SK-N-SH treated with all-trans-retinoic acid at 6 μM for 48 hours (cell line): ENCODE measurements at regions not wholly inside any gene's neighbourhood (a gene's known extent, or its start where the extent isn't known, plus 50 kb on each side); places are given as distances from the start of the nearest gene placed in this dataset.

ENCODE experiments used
- ISL1 ChIP-seq: fragments of 250-450 bp; sonication (Bioruptor Pico); IDR thresholded peaks from 2 replicates; pipeline ENCODE4 v2.1.2; 2022; ENCODE audit warnings: mild to moderate bottlenecking, moderate library complexity
- TCF4 ChIP-seq: fragments of 250-450 bp; sonication (Bioruptor Pico); IDR thresholded peaks from 2 replicates; pipeline ENCODE4 v1.8.0; 2021; ENCODE audit warnings: mild to moderate bottlenecking, moderate library complexity, borderline replicate concordance
- TOX ChIP-seq: fragments of 250-450 bp; sonication (Bioruptor Pico); IDR thresholded peaks from 2 replicates; pipeline ENCODE4 v1.8.0; 2021; ENCODE audit warnings: mild to moderate bottlenecking, moderate library complexity, borderline replicate concordance
- ZFP30 ChIP-seq: fragments of 450-650 bp; formaldehyde crosslinking; IDR thresholded peaks from 2 replicates; pipeline ENCODE4 v1.5.0; 2022; ENCODE audit warnings: mild to moderate bottlenecking, moderate library complexity
- TF ChIP-seq, protein P1 (sequence below): fragments of 250-450 bp; sonication (Bioruptor Pico); IDR thresholded peaks from 2 replicates; pipeline ENCODE4 v1.5.1; 2020; ENCODE audit warnings: low read depth, mild to moderate bottlenecking, moderate library complexity
- TF ChIP-seq, protein P2 (sequence below): fragments of 250-450 bp; sonication (Bioruptor Pico); IDR thresholded peaks from 2 replicates; pipeline ENCODE4 v1.8.0; 2021; ENCODE audit warnings: low read depth, mild to moderate bottlenecking, moderate library complexity, borderline replicate concordance
- TF ChIP-seq, protein P3 (sequence below): fragments of 250-450 bp; sonication (Bioruptor Pico); IDR thresholded peaks from 2 replicates; pipeline ENCODE4 v1.5.1; 2021; ENCODE audit warnings: mild to moderate bottlenecking, moderate library complexity

DNA sequence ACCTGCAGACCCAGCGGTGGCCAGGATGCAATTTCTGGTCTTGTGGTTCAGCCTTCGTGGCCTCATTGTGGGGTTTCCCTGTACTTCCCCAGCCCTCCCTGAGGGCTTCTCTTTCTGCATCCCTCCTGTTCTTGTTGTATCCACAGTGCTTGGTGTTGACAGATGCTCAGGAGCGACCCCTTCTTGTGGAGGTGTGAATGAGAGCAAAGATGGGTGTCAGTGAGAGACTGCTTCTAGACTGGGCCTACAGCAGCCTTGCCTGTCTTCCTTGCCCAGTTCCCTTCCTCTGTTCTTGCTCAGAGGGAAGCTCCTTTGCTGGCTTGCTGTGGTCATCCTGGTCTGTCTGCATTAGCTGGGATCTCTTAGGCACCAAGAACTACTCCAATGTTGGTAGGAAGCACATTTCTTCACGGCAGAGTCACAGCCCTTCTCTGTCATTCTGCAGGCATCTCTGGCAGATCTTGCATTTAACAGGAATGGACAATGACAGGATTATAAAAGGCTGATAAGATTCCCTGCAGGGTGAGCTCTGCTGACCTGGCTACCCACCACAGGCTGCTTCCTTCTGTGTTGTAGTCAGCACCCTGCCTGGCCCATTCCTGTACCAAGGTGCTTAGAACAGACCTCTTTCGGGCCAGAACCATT, 317.8 kb upstream of the C2CD4B start:
- TF ChIP-seq, protein P1, sequence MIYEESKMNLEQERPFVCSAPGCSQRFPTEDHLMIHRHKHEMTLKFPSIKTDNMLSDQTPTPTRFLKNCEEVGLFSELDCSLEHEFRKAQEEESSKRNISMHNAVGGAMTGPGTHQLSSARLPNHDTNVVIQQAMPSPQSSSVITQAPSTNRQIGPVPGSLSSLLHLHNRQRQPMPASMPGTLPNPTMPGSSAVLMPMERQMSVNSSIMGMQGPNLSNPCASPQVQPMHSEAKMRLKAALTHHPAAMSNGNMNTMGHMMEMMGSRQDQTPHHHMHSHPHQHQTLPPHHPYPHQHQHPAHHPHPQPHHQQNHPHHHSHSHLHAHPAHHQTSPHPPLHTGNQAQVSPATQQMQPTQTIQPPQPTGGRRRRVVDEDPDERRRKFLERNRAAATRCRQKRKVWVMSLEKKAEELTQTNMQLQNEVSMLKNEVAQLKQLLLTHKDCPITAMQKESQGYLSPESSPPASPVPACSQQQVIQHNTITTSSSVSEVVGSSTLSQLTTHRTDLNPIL (CRISPR knock-in tag), result no peak
- TF ChIP-seq ZFP30 (CRISPR knock-in tag) (no peak), TCF4 (no peak), ISL1 (CRISPR knock-in tag) (no peak), TOX (CRISPR knock-in tag) (no peak)
- TF ChIP-seq, protein P2, sequence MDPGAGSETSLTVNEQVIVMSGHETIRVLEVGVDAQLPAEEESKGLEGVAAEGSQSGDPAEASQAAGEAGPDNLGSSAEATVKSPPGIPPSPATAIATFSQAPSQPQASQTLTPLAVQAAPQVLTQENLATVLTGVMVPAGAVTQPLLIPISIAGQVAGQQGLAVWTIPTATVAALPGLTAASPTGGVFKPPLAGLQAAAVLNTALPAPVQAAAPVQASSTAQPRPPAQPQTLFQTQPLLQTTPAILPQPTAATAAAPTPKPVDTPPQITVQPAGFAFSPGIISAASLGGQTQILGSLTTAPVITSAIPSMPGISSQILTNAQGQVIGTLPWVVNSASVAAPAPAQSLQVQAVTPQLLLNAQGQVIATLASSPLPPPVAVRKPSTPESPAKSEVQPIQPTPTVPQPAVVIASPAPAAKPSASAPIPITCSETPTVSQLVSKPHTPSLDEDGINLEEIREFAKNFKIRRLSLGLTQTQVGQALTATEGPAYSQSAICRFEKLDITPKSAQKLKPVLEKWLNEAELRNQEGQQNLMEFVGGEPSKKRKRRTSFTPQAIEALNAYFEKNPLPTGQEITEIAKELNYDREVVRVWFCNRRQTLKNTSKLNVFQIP (CRISPR knock-in tag), result no peak
- TF ChIP-seq, protein P3, sequence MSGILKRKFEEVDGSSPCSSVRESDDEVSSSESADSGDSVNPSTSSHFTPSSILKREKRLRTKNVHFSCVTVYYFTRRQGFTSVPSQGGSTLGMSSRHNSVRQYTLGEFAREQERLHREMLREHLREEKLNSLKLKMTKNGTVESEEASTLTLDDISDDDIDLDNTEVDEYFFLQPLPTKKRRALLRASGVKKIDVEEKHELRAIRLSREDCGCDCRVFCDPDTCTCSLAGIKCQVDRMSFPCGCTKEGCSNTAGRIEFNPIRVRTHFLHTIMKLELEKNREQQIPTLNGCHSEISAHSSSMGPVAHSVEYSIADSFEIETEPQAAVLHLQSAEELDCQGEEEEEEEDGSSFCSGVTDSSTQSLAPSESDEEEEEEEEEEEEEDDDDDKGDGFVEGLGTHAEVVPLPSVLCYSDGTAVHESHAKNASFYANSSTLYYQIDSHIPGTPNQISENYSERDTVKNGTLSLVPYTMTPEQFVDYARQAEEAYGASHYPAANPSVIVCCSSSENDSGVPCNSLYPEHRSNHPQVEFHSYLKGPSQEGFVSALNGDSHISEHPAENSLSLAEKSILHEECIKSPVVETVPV (CRISPR knock-in tag), result no peak
